NCI-H774 (cell line): ENCODE measurements at regions not wholly inside any gene's neighbourhood (a gene's known extent, or its start where the extent isn't known, plus 50 kb on each side); places are given as distances from the start of the nearest gene placed in this dataset.
"Not testable (repeated sequence)": the region's sequence is repeated elsewhere in the genome, so short reads cannot be mapped to it uniquely, and the experiment has no call there.

Experiments
- DNase-seq: peaks from one replicate; lab custom pipeline; 2025; lab: John Stamatoyannopoulos, UW

GRCh38 chr1:104019675-104020049, 270.0 kb downstream of the AMY1C start:
- no peak for DNase-seq

DNA sequence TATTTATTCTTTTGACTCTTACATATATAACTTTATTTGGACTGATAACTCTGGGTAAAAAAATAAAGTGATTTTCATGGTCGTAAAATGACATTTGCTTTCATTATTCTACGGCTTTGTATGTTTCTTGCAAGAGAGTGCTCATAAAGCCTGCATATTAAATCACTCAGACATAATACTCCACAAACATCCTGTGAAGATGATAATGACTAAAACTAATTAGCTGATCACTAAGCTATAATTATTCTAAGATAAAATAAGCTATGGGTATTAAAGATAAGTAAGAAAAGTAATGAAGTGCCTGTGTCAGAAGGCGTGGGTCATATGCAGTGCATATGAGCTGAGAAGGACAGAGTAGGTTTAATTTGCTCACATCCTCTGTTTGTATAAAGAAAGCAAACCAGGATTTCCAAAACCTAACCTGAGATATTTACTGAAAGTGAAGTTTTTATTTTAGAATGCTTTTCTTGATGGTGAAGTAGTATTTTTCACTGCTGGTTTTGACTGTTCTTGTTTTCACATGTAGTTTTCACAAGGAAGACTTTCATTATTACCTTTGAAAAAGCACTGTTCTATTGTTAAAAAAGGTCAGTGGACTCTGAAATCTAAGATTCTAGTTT, 278.8 kb downstream of the AMY1C start:
- no peak for DNase-seq

DNA sequence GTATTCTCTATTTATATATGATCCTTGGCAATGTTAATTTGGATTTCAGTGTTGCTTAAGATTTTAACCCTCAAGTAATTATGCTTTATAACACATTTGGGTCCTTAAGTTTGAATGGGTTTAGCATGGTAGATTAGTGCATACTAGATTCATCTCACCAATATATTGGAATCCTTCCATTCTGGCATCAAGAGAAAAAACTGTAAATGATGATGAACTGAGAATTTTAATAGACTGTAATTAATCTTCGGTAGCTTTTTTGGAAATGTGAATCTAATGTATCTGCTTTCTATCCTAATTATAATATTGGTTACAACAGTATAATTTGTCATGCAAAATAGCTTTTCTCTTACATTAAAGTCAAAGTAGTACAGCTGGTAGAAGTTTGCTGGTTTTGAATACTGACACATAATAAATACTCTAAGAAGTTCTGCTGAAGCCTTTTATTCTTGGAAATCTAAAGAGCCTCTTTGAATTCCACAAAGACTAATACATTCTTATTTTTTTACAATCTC, 279.8 kb downstream of the AMY1C start:
- DNase-seq = no peak

DNA sequence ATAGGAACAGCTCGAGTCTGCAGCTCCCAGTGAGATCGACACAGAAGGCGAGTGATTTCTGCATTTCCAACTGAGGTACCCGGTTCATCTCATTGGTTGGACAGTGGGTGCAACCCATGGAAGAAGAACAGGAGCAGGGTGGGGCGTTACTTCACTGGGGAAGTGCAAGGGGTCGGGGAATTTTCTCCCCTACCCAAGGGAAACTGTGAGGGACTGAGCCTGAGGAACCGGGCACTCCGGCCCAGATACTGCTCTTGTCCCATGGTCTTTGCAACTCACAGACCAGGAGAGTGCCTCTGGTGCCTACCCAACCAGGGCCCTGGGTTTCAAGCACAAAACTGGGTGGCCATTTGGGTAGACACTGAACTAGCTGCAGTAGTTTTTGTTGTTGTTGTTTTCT, 307.1 kb downstream of the AMY1C start:
- DNase-seq = peak; percentile 69

- peak; percentile 78 for DNase-seq
Observed at GRCh38 chr1:104057219-104057898, 307.7 kb downstream of the AMY1C start.

DNA sequence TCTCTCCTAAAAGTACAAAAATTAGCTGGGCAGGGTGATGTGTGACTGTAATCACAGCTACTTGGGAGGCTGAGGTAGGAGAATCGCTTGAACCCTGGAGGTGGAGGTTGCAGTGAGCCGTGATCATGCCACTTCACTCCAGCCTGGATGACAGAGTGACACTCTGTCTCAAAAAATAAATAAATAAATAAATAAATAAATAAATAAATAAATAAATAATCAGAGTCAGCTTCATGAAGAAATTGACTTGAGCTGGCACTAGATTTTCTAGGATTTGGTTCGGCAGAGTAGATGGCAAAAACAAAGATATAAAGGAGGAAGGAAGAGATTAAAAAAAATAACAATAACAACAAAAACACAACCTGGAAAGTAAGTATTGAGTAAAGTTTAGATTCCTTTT, 311.9 kb downstream of the AMY1C start:
- not testable (repeated sequence) for DNase-seq

DNA sequence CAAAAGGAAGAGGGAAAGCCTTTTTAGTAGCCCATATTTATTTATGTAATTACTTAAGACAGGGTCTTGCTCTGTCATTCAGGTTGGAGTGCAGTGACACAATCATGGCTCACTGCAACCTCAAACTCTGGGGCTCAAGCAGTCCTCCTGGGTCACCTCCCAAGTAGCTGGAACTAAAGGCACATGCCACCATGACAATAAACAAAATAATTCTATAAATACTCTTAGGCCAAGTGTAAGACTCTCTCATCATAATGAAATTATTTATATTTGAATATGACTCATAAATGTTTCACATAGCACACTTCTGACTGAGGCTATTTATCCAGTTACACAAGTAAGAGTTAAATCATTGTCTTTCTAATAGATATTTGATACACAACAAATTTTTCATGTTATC, 314.7 kb downstream of the AMY1C start:
- DNase-seq = no peak

- no peak for DNase-seq
Observed at GRCh38 chr1:104072915-104073371, 323.2 kb downstream of the AMY1C start.

GRCh38 chr1:104073463-104073902, 323.8 kb downstream of the AMY1C start:
- no peak for DNase-seq

DNA sequence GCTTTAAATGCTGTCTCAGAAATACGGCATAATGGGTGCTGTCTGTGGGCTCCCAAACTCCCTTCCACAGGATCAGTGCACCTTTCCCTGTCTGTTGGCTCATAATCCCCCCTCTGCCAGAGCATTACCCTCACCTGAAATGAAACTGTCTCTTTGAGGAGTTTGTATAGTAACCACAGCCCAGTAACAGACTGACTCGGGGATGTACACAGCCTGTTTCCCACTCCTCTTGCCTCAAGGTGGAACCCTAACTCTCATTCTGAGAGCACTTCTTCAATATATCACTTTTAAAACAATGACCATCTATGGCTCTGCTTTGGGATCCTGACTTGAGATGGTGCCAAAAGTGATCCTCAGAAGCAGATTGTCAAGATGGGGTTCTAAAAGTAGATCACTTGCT, 332.5 kb downstream of the AMY1C start:
- no peak for DNase-seq

DNA sequence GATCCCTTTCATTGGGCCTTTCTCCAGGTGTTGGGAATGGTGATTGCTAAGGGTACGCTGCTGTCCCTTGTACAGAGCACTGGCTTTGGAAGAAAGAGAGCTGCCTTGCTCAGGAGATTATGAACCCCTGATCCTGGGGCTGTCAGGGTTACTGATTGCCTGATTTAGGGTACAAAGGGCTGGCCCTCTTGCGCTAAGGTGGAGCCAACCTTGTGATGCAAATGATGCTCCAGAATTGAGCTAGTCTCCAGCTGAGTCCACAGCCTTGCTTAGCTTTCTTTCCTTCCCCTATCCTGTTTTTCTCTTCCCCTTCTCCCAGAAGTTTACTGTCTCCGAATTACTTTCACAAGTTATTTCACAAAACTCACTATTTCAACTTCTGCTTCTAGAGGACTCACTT, 334.7 kb downstream of the AMY1C start:
- no peak for DNase-seq

GRCh38 chr1:104092698-104093097, 343.0 kb downstream of the AMY1C start:
- peak; percentile 2 for DNase-seq

DNA sequence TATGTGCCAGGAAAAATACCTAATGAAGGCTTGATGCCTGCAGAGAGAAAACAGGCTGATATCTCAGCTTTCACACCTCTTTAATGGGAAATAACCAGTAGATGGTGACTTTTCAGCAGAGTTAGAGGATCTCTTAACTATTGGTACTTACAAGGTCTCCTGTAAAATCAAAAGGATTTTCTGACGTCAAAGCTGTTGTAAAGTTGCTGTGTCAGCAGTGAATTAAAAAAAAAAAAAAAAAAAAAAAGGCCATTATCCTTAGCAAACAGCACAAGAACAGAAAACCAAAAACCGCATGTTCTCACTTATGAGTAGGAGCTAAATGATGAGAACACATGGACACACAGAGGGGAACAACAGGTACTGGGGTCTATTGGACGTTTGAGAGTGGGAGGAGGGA, 349.1 kb downstream of the AMY1C start:
- no peak for DNase-seq

DNA sequence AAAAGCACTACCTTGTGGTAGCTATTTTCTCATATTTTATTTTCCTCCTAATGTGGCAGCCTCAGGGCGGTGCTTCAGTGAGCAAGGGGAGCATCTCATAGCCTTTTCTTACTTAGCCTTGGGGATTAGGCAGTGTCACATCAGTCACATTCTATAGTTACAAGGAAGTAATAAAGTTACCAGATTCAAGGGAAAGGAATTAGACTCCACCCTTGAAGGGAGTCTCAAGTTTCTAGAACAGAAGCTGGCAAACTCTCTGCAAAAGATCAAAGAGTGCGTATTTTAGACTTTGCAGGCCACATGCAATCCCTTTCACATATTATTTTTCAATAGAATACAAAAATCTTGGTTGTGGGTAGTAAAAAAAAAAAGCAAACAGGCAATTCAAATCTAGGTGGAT, 350.4 kb downstream of the AMY1C start:
- DNase-seq = no peak

DNA sequence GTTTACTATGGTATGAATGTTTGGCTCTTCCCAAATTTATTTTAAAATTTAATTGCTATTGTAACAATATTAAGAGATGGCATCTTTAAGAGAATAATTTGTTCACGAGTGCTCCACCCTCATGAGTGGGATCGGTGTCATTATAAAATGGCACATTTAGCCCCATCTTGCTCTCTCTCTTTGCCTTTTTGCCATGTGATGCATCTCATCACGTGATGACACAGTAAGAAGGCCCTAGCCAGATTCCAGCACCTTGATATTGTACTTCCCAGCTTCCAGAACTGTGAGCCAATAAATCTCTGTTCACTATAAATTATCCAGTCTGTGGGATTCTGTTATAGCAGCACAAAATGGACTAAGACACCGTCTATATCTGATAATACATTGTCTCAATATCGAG, 355.8 kb downstream of the AMY1C start:
- no peak for DNase-seq

- no peak for DNase-seq
Observed at GRCh38 chr1:104120525-104120924, 370.8 kb downstream of the AMY1C start.

DNA sequence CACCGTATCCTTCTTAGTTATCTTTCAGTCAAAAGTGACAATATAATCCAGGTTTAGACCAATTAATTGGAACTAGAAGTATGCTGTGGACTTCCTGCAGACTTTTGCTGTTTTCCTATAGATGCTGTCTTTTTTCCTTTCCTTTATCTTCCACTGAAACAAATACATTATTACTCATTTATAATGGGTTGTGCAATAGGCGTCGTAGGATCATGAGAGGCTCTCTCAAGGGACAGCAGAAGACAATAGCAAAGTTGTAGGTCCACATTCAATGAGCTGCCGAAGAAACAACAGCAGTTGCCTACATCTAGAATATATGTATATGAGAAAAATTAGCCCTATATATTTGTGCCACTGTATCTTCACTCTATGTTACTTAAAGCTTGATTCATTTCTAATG, 371.6 kb downstream of the AMY1C start:
- DNase-seq = no peak

- no peak for DNase-seq
Observed at GRCh38 chr1:104125266-104125665, 375.6 kb downstream of the AMY1C start.

DNA sequence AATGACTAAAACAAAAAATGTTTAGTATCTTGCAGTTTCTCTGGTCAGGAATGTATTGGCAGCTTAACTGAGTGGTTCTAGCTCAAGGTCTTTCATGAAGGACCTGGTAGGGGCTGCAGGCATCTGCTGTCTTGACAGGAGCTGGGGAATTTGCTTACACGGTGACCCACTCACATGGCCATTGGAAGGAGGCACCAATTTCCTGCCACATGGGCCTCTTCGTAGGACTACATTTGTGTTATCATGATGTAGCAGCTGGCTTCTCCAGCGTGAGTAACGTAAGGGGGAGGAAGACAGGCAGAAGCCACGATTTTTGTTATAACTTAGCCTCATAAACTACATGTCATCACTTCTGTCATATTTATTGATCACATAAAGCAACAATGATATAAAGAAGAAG, 376.3 kb downstream of the AMY1C start:
- DNase-seq = no peak

DNA sequence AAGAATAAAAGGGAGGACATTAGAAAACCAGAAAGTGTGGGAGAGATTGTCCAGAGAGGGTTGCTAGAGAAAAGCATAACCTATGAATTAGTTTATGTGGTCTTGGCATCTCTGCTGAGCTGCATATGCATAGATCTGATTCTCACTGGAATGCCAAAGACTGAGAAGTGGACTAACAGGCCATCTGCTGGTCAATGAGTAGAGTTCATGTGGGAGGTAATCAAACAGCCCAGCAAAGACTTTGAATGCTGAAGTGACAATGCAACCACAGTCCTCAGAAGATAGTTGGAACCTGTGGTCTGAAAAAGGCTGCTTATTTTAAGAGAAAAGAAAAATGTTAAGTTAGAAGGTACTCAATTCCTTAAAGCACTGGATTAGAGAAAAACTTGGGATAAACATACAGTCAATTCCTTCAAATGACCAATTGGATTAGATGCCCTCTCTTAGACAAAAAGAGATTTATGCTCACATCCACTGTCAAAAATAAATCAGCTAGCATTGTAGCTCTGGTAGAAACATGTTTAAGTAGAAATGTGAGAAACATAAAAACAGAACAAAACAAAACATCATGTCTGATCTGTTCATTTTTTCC, 382.8 kb downstream of the AMY1C start:
- peak; percentile 53 for DNase-seq

DNA sequence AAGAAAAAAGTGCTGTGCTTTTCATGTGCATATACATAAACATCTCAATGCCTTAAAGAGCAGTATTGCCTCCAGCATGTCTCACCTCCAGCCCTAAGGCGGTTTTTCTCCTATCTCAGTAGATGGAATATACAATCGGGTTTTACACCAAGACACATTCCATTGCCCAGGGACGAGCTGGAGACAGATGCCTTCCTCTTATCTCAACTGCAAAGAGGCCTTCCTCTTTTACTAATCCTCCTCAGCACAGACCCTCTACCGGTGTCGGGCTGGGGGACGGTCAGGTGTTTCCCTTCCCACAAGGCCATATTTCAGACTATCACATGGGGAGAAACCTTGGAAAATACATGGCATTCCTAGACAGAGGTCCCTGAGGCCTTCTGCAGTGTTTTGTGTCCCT, 385.3 kb downstream of the AMY1C start:
- DNase-seq = not testable (repeated sequence)

DNA sequence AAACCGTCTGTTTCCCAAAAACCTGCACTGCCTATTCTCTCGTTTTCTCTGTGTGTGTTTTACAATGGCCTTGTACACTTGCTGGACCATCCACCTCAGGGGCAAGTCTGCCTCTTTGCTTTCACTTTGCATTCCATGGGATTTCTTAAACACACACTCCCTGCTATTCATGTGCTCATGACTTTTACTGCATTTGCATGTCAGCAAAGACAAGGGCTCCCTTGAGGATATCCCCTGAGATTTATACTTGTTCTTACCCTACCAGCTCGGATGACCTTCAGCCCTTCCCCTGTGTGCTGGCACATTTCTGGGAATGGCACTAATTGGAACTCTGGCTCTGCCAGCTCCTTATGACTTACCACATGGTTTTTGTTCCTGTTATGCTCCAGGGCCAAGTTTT, 386.9 kb downstream of the AMY1C start:
- no peak for DNase-seq

- no peak for DNase-seq
Observed at GRCh38 chr1:104156738-104157137, 407.0 kb downstream of the AMY1C start.
